ENCODE measurements at regions not wholly inside any gene's neighbourhood (a gene's known extent, or its start where the extent isn't known, plus 50 kb on each side); places are given as distances from the start of the nearest gene placed in this dataset.

DNA sequence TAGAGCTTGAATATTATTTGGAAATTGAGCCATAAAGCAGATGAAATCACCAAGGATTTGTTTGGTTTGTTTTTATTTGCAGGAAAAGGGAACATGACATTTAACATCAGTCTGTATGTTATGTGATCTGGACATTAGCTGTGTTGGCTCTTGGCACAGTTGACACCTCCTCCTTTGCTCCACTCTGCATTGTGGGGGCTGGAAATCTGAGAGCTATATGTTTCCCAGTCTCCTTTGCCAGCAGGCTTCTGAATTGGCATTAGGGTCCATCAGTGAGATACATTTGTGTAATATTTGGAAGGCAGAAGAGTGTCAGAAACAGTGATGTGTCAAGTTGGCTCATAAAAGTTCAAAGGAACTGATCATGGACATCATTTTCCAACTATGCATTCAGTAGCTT lies 322.1 kb upstream of the ATP2B1 start:
- TF ChIP-seq, protein P1, sequence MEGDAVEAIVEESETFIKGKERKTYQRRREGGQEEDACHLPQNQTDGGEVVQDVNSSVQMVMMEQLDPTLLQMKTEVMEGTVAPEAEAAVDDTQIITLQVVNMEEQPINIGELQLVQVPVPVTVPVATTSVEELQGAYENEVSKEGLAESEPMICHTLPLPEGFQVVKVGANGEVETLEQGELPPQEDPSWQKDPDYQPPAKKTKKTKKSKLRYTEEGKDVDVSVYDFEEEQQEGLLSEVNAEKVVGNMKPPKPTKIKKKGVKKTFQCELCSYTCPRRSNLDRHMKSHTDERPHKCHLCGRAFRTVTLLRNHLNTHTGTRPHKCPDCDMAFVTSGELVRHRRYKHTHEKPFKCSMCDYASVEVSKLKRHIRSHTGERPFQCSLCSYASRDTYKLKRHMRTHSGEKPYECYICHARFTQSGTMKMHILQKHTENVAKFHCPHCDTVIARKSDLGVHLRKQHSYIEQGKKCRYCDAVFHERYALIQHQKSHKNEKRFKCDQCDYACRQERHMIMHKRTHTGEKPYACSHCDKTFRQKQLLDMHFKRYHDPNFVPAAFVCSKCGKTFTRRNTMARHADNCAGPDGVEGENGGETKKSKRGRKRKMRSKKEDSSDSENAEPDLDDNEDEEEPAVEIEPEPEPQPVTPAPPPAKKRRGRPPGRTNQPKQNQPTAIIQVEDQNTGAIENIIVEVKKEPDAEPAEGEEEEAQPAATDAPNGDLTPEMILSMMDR (IDR thresholded peaks at IDR 0.05; ENCODE audit: insufficient read depth, low read length, poor library complexity, severe bottlenecking): no peak
- TF ChIP-seq EZH2phosphoT487 (conservative IDR thresholded peaks at IDR 0.05; ENCODE audit: low read length): no peak
